Stimulated activated CD8-positive, alpha-beta memory T cell treated with anti-CD3 and anti-CD28 coated beads, Interleukin-4, amount 100 ng/mL, for 48 hours (primary cell): ENCODE measurements at regions not wholly inside any gene's neighbourhood (a gene's known extent, or its start where the extent isn't known, plus 50 kb on each side); places are given as distances from the start of the nearest gene placed in this dataset.

Source experiments
- DNase-seq: peaks from one replicate; pipeline ENCODE4 v3.0.0-alpha.2; 2020

GRCh38 chr13:34004676-34005075 lies 186.7 kb downstream of the RFC3 start:
- DNase-seq, result no peak

- DNase-seq, result no peak
Measured at GRCh38 chr13:34006011-34006410, 188.1 kb downstream of the RFC3 start.

- no peak for DNase-seq
Measured at GRCh38 chr13:34011552-34012085, 193.7 kb downstream of the RFC3 start.

GRCh38 chr13:34012382-34012781 lies 194.4 kb downstream of the RFC3 start:
- no peak for DNase-seq

- DNase-seq, result no peak
Measured at GRCh38 chr13:34013061-34013460, 195.1 kb downstream of the RFC3 start.

- DNase-seq, result no peak
Measured at GRCh38 chr13:34017231-34017630, 199.3 kb downstream of the RFC3 start.

GRCh38 chr13:34019870-34020269 lies 201.9 kb downstream of the RFC3 start:
- no peak for DNase-seq

- DNase-seq, result no peak
Measured at GRCh38 chr13:34020388-34020787, 202.4 kb downstream of the RFC3 start.

- DNase-seq, result no peak
Measured at GRCh38 chr13:34021619-34022018, 203.7 kb downstream of the RFC3 start.

GRCh38 chr13:34025746-34026145 lies 207.8 kb downstream of the RFC3 start:
- no peak for DNase-seq

- no peak for DNase-seq
Measured at GRCh38 chr13:34026308-34026707, 208.4 kb downstream of the RFC3 start.

GRCh38 chr13:34028496-34029442 lies 210.8 kb downstream of the RFC3 start:
- no peak for DNase-seq

- no peak for DNase-seq
Measured at GRCh38 chr13:34030782-34031181, 212.8 kb downstream of the RFC3 start.

- DNase-seq, result no peak
Measured at GRCh38 chr13:34031610-34032009, 213.7 kb downstream of the RFC3 start.

- no peak for DNase-seq
Measured at GRCh38 chr13:34034411-34034810, 216.5 kb downstream of the RFC3 start.

- DNase-seq, result no peak
Measured at GRCh38 chr13:34035178-34035577, 217.2 kb downstream of the RFC3 start.

- no peak for DNase-seq
Measured at GRCh38 chr13:34035676-34036325, 217.9 kb downstream of the RFC3 start.

- no peak for DNase-seq
Measured at GRCh38 chr13:34037636-34038540, 219.9 kb downstream of the RFC3 start.

- DNase-seq, result no peak
Measured at GRCh38 chr13:34038541-34039068, 220.7 kb downstream of the RFC3 start.

- no peak for DNase-seq
Measured at GRCh38 chr13:34039678-34040077, 221.7 kb downstream of the RFC3 start.

GRCh38 chr13:34040863-34041262 lies 222.9 kb downstream of the RFC3 start:
- no peak for DNase-seq

- DNase-seq, result no peak
Measured at GRCh38 chr13:34044041-34044440, 226.1 kb downstream of the RFC3 start.

GRCh38 chr13:34044660-34045080 lies 226.7 kb downstream of the RFC3 start:
- DNase-seq, result no peak
